ENCODE measurements at regions not wholly inside any gene's neighbourhood (a gene's known extent, or its start where the extent isn't known, plus 50 kb on each side); places are given as distances from the start of the nearest gene placed in this dataset.

DNA sequence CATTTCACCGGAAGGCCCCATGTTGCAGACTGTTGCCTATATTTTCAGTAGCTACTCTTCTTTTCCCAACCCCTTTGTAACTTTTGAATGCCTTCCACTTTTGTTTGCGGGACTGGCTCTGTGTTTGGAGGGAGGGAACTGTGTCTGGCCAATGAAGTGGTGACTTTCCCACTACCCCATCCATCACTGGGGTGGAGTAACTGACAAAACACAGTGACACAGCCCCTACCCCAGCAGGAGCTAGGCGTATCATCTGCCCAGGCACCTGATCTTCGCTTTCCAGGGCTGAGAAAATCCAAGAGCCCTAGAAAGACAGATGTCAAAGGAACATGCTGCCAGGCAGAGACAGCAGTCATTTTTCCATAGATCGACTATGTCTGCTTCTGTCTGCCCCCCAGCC is 710.6 kb upstream of the CELF2 start:
- TF ChIP-seq ZNF274 (IDR thresholded peaks at IDR 0.05; ENCODE audit: low read depth, low read length) (no peak), YY1 (IDR thresholded peaks at IDR 0.05; ENCODE audit: insufficient read depth, insufficient read length) (no peak), SUZ12 (IDR thresholded peaks at IDR 0.05; ENCODE audit: extremely low read depth, insufficient read depth, insufficient read length) (no peak)
- DNase-seq (ENCODE audit: low read depth, low spot score) = no peak

GRCh38 chr10:10307551-10307950 is 710.1 kb upstream of the CELF2 start:
- H3K36me3 ChIP-seq (ENCODE audit: insufficient read depth, insufficient read length, low read length) = no peaks in the 10 kb centered on the region
- DNase-seq (ENCODE audit: low read depth, low spot score) = no peak
- no peaks in the 10 kb centered on the region for H3K9me3 ChIP-seq (ENCODE audit: insufficient read depth, low read length)
- H3K4me1 ChIP-seq (ENCODE audit: insufficient read depth, insufficient read length) = no peaks in the 10 kb centered on the region
- H3K9ac ChIP-seq (ENCODE audit: insufficient read length, low read depth) = no peak overlapping the region
- no peak overlapping the region for H3K4me3 ChIP-seq (ENCODE audit: insufficient read length, low read depth)
- no peaks in the 10 kb centered on the region for H3K27me3 ChIP-seq (ENCODE audit: insufficient read depth, insufficient read length)
- TF ChIP-seq ZNF274 (IDR thresholded peaks at IDR 0.05; ENCODE audit: low read depth, low read length) (no peak), YY1 (IDR thresholded peaks at IDR 0.05; ENCODE audit: insufficient read depth, insufficient read length) (no peak), SUZ12 (IDR thresholded peaks at IDR 0.05; ENCODE audit: extremely low read depth, insufficient read depth, insufficient read length) (no peak)

More for the DNA sequence above, 710.6 kb upstream of the CELF2 start:
- Histone ChIP-seq H3K27me3 (ENCODE audit: insufficient read depth, insufficient read length) (no peaks in the 10 kb centered on the region), H3K9me3 (ENCODE audit: insufficient read depth, low read length) (no peaks in the 10 kb centered on the region), H3K9ac (ENCODE audit: insufficient read length, low read depth) (no peak overlapping the region), H3K4me1 (ENCODE audit: insufficient read depth, insufficient read length) (no peaks in the 10 kb centered on the region), H3K4me3 (ENCODE audit: insufficient read length, low read depth) (no peak overlapping the region), H3K36me3 (ENCODE audit: insufficient read depth, insufficient read length, low read length) (no peaks in the 10 kb centered on the region)

DNA sequence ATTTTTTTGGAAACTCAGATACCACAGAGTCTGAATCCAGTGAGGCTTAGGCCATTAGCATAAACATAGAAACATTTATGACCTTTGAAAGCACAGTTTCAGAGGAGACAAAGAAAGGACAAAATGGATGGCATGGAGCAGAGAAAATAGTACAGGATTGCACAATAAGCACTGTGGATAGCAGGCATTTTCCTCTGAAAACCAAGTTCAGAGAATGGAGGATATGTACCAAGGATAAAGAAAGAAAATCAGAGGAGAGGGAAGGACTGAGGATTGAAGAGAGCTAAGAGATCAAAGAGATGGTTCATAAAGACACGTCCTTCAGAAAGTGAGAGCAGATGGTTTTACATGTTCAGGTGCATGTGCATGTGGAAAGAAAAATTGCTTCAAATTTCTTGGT is 707.2 kb upstream of the CELF2 start:
- TF ChIP-seq ZNF274 (IDR thresholded peaks at IDR 0.05; ENCODE audit: low read depth, low read length) = no peak
- no peaks in the 10 kb centered on the region for H3K9me3 ChIP-seq (ENCODE audit: insufficient read depth, low read length)
- H3K4me1 ChIP-seq (ENCODE audit: insufficient read depth, insufficient read length) = no peaks in the 10 kb centered on the region
- DNase-seq (ENCODE audit: low read depth, low spot score) = no peak
- H3K9ac ChIP-seq (ENCODE audit: insufficient read length, low read depth) = no peak overlapping the region
- H3K36me3 ChIP-seq (ENCODE audit: insufficient read depth, insufficient read length, low read length) = no peaks in the 10 kb centered on the region
- no peak overlapping the region for H3K4me3 ChIP-seq (ENCODE audit: insufficient read length, low read depth)
- H3K27me3 ChIP-seq (ENCODE audit: insufficient read depth, insufficient read length) = no peaks in the 10 kb centered on the region

- no peak for DNase-seq (ENCODE audit: low read depth, low spot score)
- H3K27me3 ChIP-seq (ENCODE audit: insufficient read depth, insufficient read length) = no peaks in the 10 kb centered on the region
These were observed 705.7 kb upstream of the CELF2 start for GRCh38 chr10:10311966-10312365.

DNA sequence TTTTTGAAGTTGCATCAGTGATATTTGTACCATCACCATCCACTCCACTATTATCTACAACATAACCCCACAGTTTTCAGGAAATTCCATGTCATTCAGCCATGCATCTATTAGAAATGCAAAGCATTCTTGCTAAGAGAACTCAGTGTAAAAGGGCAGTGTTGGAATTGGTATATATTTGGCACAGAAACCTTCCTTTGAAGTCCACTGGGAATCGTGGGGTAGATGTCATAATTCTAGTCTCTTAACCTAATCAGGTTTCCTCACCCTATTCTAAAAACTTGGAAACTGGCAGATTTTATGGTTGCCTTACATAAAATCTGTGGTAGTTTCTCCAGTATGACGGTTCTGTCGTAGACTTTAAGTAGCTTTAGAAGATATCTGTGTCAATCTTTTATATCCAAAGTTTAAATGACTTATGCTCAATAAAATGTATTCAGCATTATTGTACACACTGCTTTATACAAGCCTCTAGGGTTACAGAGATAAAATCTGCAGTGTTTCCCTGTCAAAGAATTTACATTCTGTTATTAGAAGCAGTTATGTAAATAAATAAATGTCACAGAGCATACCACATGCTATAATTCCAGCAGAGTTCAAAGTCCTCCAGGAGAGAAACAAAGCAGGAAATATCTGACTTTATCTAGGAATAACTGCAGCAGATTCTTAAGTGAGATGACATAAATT is 704.4 kb upstream of the CELF2 start:
- Histone ChIP-seq H3K27me3 (ENCODE audit: insufficient read depth, insufficient read length) (no peaks in the 10 kb centered on the region), H3K4me1 (ENCODE audit: insufficient read depth, insufficient read length) (no peaks in the 10 kb centered on the region), H3K9ac (ENCODE audit: insufficient read length, low read depth) (no peak overlapping the region), H3K9me3 (ENCODE audit: insufficient read depth, low read length) (no peaks in the 10 kb centered on the region), H3K4me3 (ENCODE audit: insufficient read length, low read depth) (no peak overlapping the region), H3K36me3 (ENCODE audit: insufficient read depth, insufficient read length, low read length) (no peaks in the 10 kb centered on the region)
- no peak for TF ChIP-seq SUZ12 (IDR thresholded peaks at IDR 0.05; ENCODE audit: extremely low read depth, insufficient read depth, insufficient read length)
- no peak for TF ChIP-seq ZNF274 (IDR thresholded peaks at IDR 0.05; ENCODE audit: low read depth, low read length)
- no peak for TF ChIP-seq YY1 (IDR thresholded peaks at IDR 0.05; ENCODE audit: insufficient read depth, insufficient read length)
- no peak for DNase-seq (ENCODE audit: low read depth, low spot score)

More at GRCh38 chr10:10311966-10312365, 705.7 kb upstream of the CELF2 start:
- Histone ChIP-seq H3K9ac (ENCODE audit: insufficient read length, low read depth) (no peak overlapping the region), H3K4me3 (ENCODE audit: insufficient read length, low read depth) (no peak overlapping the region), H3K9me3 (ENCODE audit: insufficient read depth, low read length) (no peaks in the 10 kb centered on the region), H3K4me1 (ENCODE audit: insufficient read depth, insufficient read length) (no peaks in the 10 kb centered on the region), H3K36me3 (ENCODE audit: insufficient read depth, insufficient read length, low read length) (no peaks in the 10 kb centered on the region)
- TF ChIP-seq ZNF274 (IDR thresholded peaks at IDR 0.05; ENCODE audit: low read depth, low read length) (no peak), YY1 (IDR thresholded peaks at IDR 0.05; ENCODE audit: insufficient read depth, insufficient read length) (no peak), SUZ12 (IDR thresholded peaks at IDR 0.05; ENCODE audit: extremely low read depth, insufficient read depth, insufficient read length) (no peak)

GRCh38 chr10:10314626-10315025 is 703.0 kb upstream of the CELF2 start:
- H3K9ac ChIP-seq (ENCODE audit: insufficient read length, low read depth) = no peak overlapping the region
- no peaks in the 10 kb centered on the region for H3K4me1 ChIP-seq (ENCODE audit: insufficient read depth, insufficient read length)
- no peaks in the 10 kb centered on the region for H3K27me3 ChIP-seq (ENCODE audit: insufficient read depth, insufficient read length)
- H3K4me3 ChIP-seq (ENCODE audit: insufficient read length, low read depth) = no peak overlapping the region
- DNase-seq (ENCODE audit: low read depth, low spot score) = no peak
- H3K36me3 ChIP-seq (ENCODE audit: insufficient read depth, insufficient read length, low read length) = no peaks in the 10 kb centered on the region
- TF ChIP-seq SUZ12 (IDR thresholded peaks at IDR 0.05; ENCODE audit: extremely low read depth, insufficient read depth, insufficient read length) (no peak), YY1 (IDR thresholded peaks at IDR 0.05; ENCODE audit: insufficient read depth, insufficient read length) (no peak), ZNF274 (IDR thresholded peaks at IDR 0.05; ENCODE audit: low read depth, low read length) (no peak)
- H3K9me3 ChIP-seq (ENCODE audit: insufficient read depth, low read length) = no peaks in the 10 kb centered on the region

- H3K4me3 ChIP-seq (ENCODE audit: insufficient read length, low read depth) = no peak overlapping the region
- H3K27me3 ChIP-seq (ENCODE audit: insufficient read depth, insufficient read length) = no peaks in the 10 kb centered on the region
- H3K9ac ChIP-seq (ENCODE audit: insufficient read length, low read depth) = no peak overlapping the region
- TF ChIP-seq YY1 (IDR thresholded peaks at IDR 0.05; ENCODE audit: insufficient read depth, insufficient read length) (no peak), SUZ12 (IDR thresholded peaks at IDR 0.05; ENCODE audit: extremely low read depth, insufficient read depth, insufficient read length) (no peak), ZNF274 (IDR thresholded peaks at IDR 0.05; ENCODE audit: low read depth, low read length) (no peak)
- no peaks in the 10 kb centered on the region for H3K4me1 ChIP-seq (ENCODE audit: insufficient read depth, insufficient read length)
- no peak for DNase-seq (ENCODE audit: low read depth, low spot score)
- H3K36me3 ChIP-seq (ENCODE audit: insufficient read depth, insufficient read length, low read length) = no peaks in the 10 kb centered on the region
- no peaks in the 10 kb centered on the region for H3K9me3 ChIP-seq (ENCODE audit: insufficient read depth, low read length)
These were observed 701.7 kb upstream of the CELF2 start for GRCh38 chr10:10315989-10316388.
